ENCODE measurements at regions not wholly inside any gene's neighbourhood (a gene's known extent, or its start where the extent isn't known, plus 50 kb on each side); places are given as distances from the start of the nearest gene placed in this dataset.
A peak's percentile ranks its signal among the peaks of the same experiment; 100 is the strongest.

GRCh38 chr16:80116711-80117110 lies 424.1 kb upstream of the DYNLRB2 start:
- no peaks in the 10 kb centered on the region for H3K36me3 ChIP-seq (ENCODE audit: control insufficient read depth in 1 of 2, insufficient read depth in 2 of 2, low read length in 2 of 2)
- no peak overlapping the region for H2AK5ac ChIP-seq (ENCODE audit: low read length)

GRCh38 chr16:80114699-80115098 lies 426.1 kb upstream of the DYNLRB2 start:
- Histone ChIP-seq H3K4me3 (ENCODE audit: low read depth, low read length) (no peak overlapping the region), H2AFZ (ENCODE audit: insufficient read depth, low read length, poor library complexity) (no peak overlapping the region), H4K91ac (ENCODE audit: low read depth, low read length) (no peak overlapping the region), H2BK5ac (ENCODE audit: low read depth, low read length, poor library complexity) (no peak overlapping the region), H3K79me1 (ENCODE audit: low read length) (no peaks in the 10 kb centered on the region), H3K14ac (ENCODE audit: low read length) (no peak overlapping the region), H3K23ac (ENCODE audit: low read length) (no peak overlapping the region), H3K18ac (ENCODE audit: low read length) (no peak overlapping the region), H2BK12ac (ENCODE audit: low read length) (no peak overlapping the region), H3K4me1 (ENCODE audit: control insufficient read depth in 1 of 2, insufficient read depth in 2 of 2, low read length in 2 of 2) (no peaks in the 10 kb centered on the region), H3K36me3 (ENCODE audit: control insufficient read depth in 1 of 2, insufficient read depth in 2 of 2, low read length in 2 of 2) (no peaks in the 10 kb centered on the region), H3K4ac (ENCODE audit: low read depth, low read length) (no peak overlapping the region), H2BK120ac (ENCODE audit: insufficient read depth, low read length, poor library complexity) (no peak overlapping the region), H2AK5ac (ENCODE audit: low read length) (no peak overlapping the region), H3K27ac (ENCODE audit: low read depth, low read length) (no peak overlapping the region), H3K79me2 (ENCODE audit: control insufficient read depth, insufficient read depth, low read length, poor library complexity) (no peaks in the 10 kb centered on the region), H3K4me2 (ENCODE audit: low read length) (no peak overlapping the region), H4K12ac (ENCODE audit: low read depth, low read length) (no peak overlapping the region), H3K9me3 (ENCODE audit: insufficient read depth, low read depth, low read length) (no peaks in the 10 kb centered on the region), H3K9ac (ENCODE audit: low read length) (no peak overlapping the region), H4K8ac (ENCODE audit: low read depth, low read length) (no peak overlapping the region), H3K27me3 (ENCODE audit: insufficient read depth, low read length) (no peaks in the 10 kb centered on the region)
- WGBS (ENCODE audit: extremely low coverage, insufficient coverage, insufficient read length) = no CpG with 5 or more reads among the region's 2 CpGs
- peak in 1 of 2 donors; percentile 11 for DNase-seq

More at GRCh38 chr16:80116711-80117110, 424.1 kb upstream of the DYNLRB2 start:
- no peaks in the 10 kb centered on the region for H3K27me3 ChIP-seq (ENCODE audit: insufficient read depth, low read length)
- H4K8ac ChIP-seq (ENCODE audit: low read depth, low read length) = no peak overlapping the region
- no peak overlapping the region for H3K18ac ChIP-seq (ENCODE audit: low read length)
- no peak overlapping the region for H3K4me3 ChIP-seq (ENCODE audit: low read depth, low read length)
- H3K4ac ChIP-seq (ENCODE audit: low read depth, low read length) = no peak overlapping the region
- no peak overlapping the region for H2AFZ ChIP-seq (ENCODE audit: insufficient read depth, low read length, poor library complexity)
- no peak overlapping the region for H3K9ac ChIP-seq (ENCODE audit: low read length)
- H3K14ac ChIP-seq (ENCODE audit: low read length) = no peak overlapping the region
- H3K27ac ChIP-seq (ENCODE audit: low read depth, low read length) = no peak overlapping the region
- no peak overlapping the region for H4K12ac ChIP-seq (ENCODE audit: low read depth, low read length)
- no peak for DNase-seq
- H3K9me3 ChIP-seq (ENCODE audit: insufficient read depth, low read depth, low read length) = no peaks in the 10 kb centered on the region
- H3K23ac ChIP-seq (ENCODE audit: low read length) = no peak overlapping the region
- no peak overlapping the region for H2BK5ac ChIP-seq (ENCODE audit: low read depth, low read length, poor library complexity)
- no peak overlapping the region for H2BK12ac ChIP-seq (ENCODE audit: low read length)
- H2BK120ac ChIP-seq (ENCODE audit: insufficient read depth, low read length, poor library complexity) = no peak overlapping the region
- no peak overlapping the region for H3K4me2 ChIP-seq (ENCODE audit: low read length)
- no peaks in the 10 kb centered on the region for H3K79me1 ChIP-seq (ENCODE audit: low read length)
- no peak overlapping the region for H4K91ac ChIP-seq (ENCODE audit: low read depth, low read length)
- H3K79me2 ChIP-seq (ENCODE audit: control insufficient read depth, insufficient read depth, low read length, poor library complexity) = no peaks in the 10 kb centered on the region
- no peaks in the 10 kb centered on the region for H3K4me1 ChIP-seq (ENCODE audit: control insufficient read depth in 1 of 2, insufficient read depth in 2 of 2, low read length in 2 of 2)

GRCh38 chr16:80113873-80114574 lies 426.8 kb upstream of the DYNLRB2 start:
- no peak overlapping the region for H4K12ac ChIP-seq (ENCODE audit: low read depth, low read length)
- no CpG with 5 or more reads among the region's 4 CpGs for WGBS (ENCODE audit: extremely low coverage, insufficient coverage, insufficient read length)

GRCh38 chr16:80109581-80109980 lies 431.2 kb upstream of the DYNLRB2 start:
- Histone ChIP-seq H3K4ac (ENCODE audit: low read depth, low read length) (no peak overlapping the region), H4K91ac (ENCODE audit: low read depth, low read length) (no peak overlapping the region), H2BK5ac (ENCODE audit: low read depth, low read length, poor library complexity) (no peak overlapping the region), H3K9me3 (ENCODE audit: insufficient read depth, low read depth, low read length) (no peaks in the 10 kb centered on the region), H3K79me1 (ENCODE audit: low read length) (peaks cover 4% of the 10 kb centered on the region), H3K36me3 (ENCODE audit: control insufficient read depth in 1 of 2, insufficient read depth in 2 of 2, low read length in 2 of 2) (no peaks in the 10 kb centered on the region), H3K27me3 (ENCODE audit: insufficient read depth, low read length) (no peaks in the 10 kb centered on the region), H3K4me1 (ENCODE audit: control insufficient read depth in 1 of 2, insufficient read depth in 2 of 2, low read length in 2 of 2) (peaks cover 3 to 5% of the 10 kb centered on the region in 2 experiments), H3K4me2 (ENCODE audit: low read length) (no peak overlapping the region), H2BK120ac (ENCODE audit: insufficient read depth, low read length, poor library complexity) (no peak overlapping the region), H2AK5ac (ENCODE audit: low read length) (no peak overlapping the region), H3K14ac (ENCODE audit: low read length) (no peak overlapping the region), H3K9ac (ENCODE audit: low read length) (no peak overlapping the region), H3K23ac (ENCODE audit: low read length) (no peak overlapping the region), H3K18ac (ENCODE audit: low read length) (no peak overlapping the region), H2AFZ (ENCODE audit: insufficient read depth, low read length, poor library complexity) (no peak overlapping the region), H3K79me2 (ENCODE audit: control insufficient read depth, insufficient read depth, low read length, poor library complexity) (no peaks in the 10 kb centered on the region), H3K4me3 (ENCODE audit: low read depth, low read length) (no peak overlapping the region), H4K8ac (ENCODE audit: low read depth, low read length) (no peak overlapping the region), H2BK12ac (ENCODE audit: low read length) (no peak overlapping the region), H4K12ac (ENCODE audit: low read depth, low read length) (no peak overlapping the region), H3K27ac (ENCODE audit: low read depth, low read length) (no peak overlapping the region)
- no peak for DNase-seq
- WGBS (ENCODE audit: extremely low coverage, insufficient coverage, insufficient read length) = no CpG with 5 or more reads among the region's 7 CpGs

More at GRCh38 chr16:80113873-80114574, 426.8 kb upstream of the DYNLRB2 start:
- H2BK5ac ChIP-seq (ENCODE audit: low read depth, low read length, poor library complexity) = no peak overlapping the region
- H3K4me1 ChIP-seq (ENCODE audit: control insufficient read depth in 1 of 2, insufficient read depth in 2 of 2, low read length in 2 of 2) = no peaks in the 10 kb centered on the region
- H4K91ac ChIP-seq (ENCODE audit: low read depth, low read length) = no peak overlapping the region
- no peaks in the 10 kb centered on the region for H3K79me1 ChIP-seq (ENCODE audit: low read length)
- no peak overlapping the region for H3K18ac ChIP-seq (ENCODE audit: low read length)
- no peak overlapping the region for H2BK120ac ChIP-seq (ENCODE audit: insufficient read depth, low read length, poor library complexity)
- H2AK5ac ChIP-seq (ENCODE audit: low read length) = no peak overlapping the region
- no peak overlapping the region for H3K4me2 ChIP-seq (ENCODE audit: low read length)
- DNase-seq = peak in 1 of 2 donors; percentile 14
- no peaks in the 10 kb centered on the region for H3K27me3 ChIP-seq (ENCODE audit: insufficient read depth, low read length)
- H3K27ac ChIP-seq (ENCODE audit: low read depth, low read length) = no peak overlapping the region
- no peak overlapping the region for H3K14ac ChIP-seq (ENCODE audit: low read length)
- no peaks in the 10 kb centered on the region for H3K9me3 ChIP-seq (ENCODE audit: insufficient read depth, low read depth, low read length)
- no peak overlapping the region for H2AFZ ChIP-seq (ENCODE audit: insufficient read depth, low read length, poor library complexity)
- H3K23ac ChIP-seq (ENCODE audit: low read length) = no peak overlapping the region
- H3K79me2 ChIP-seq (ENCODE audit: control insufficient read depth, insufficient read depth, low read length, poor library complexity) = no peaks in the 10 kb centered on the region
- no peaks in the 10 kb centered on the region for H3K36me3 ChIP-seq (ENCODE audit: control insufficient read depth in 1 of 2, insufficient read depth in 2 of 2, low read length in 2 of 2)
- no peak overlapping the region for H3K4me3 ChIP-seq (ENCODE audit: low read depth, low read length)
- H3K4ac ChIP-seq (ENCODE audit: low read depth, low read length) = no peak overlapping the region
- no peak overlapping the region for H2BK12ac ChIP-seq (ENCODE audit: low read length)
- H3K9ac ChIP-seq (ENCODE audit: low read length) = no peak overlapping the region
- H4K8ac ChIP-seq (ENCODE audit: low read depth, low read length) = no peak overlapping the region

Measured in trophoblast cell (in vitro differentiated cells and primary cell).